ENCODE measurements at regions not wholly inside any gene's neighbourhood (a gene's known extent, or its start where the extent isn't known, plus 50 kb on each side); places are given as distances from the start of the nearest gene placed in this dataset.

- no peak for DNase-seq (ENCODE audit: low read depth in 4 of 6, low spot score in 6 of 6)
- Histone ChIP-seq H3K9me3 (ENCODE audit: control insufficient read depth, insufficient read depth, low read length) (no peaks in the 10 kb centered on the region), H3K27me3 (ENCODE audit: control insufficient read depth, insufficient read depth, low read length) (no peaks in the 10 kb centered on the region), H3K27ac (ENCODE audit: low read depth, low read length) (no peak overlapping the region), H3K4me1 (ENCODE audit: control insufficient read depth, insufficient read depth, low read length) (peaks cover 4% of the 10 kb centered on the region), H3K4me3 (ENCODE audit: low read depth, low read length) (no peak overlapping the region), H3K36me3 (ENCODE audit: control insufficient read depth, insufficient read depth, low read length) (no peaks in the 10 kb centered on the region)
- 76% methylated on average over 5 of the region's 5 CpGs for WGBS (ENCODE audit: insufficient coverage)
Observed at GRCh38 chr7:130996205-130996832, 262.3 kb upstream of the KLF14 start.

- WGBS (ENCODE audit: insufficient coverage), result 68% methylated on average over 5 of the region's 6 CpGs
- no peaks in the 10 kb centered on the region for H3K9me3 ChIP-seq (ENCODE audit: control insufficient read depth, insufficient read depth, low read length)
- H3K27me3 ChIP-seq (ENCODE audit: control insufficient read depth, insufficient read depth, low read length), result no peaks in the 10 kb centered on the region
- no peak overlapping the region for H3K4me3 ChIP-seq (ENCODE audit: low read depth, low read length)
- H3K4me1 ChIP-seq (ENCODE audit: control insufficient read depth, insufficient read depth, low read length), result peaks cover 4% of the 10 kb centered on the region
- H3K36me3 ChIP-seq (ENCODE audit: control insufficient read depth, insufficient read depth, low read length), result no peaks in the 10 kb centered on the region
- no peak for DNase-seq (ENCODE audit: low read depth in 4 of 6, low spot score in 6 of 6)
- no peak overlapping the region for H3K27ac ChIP-seq (ENCODE audit: low read depth, low read length)
Observed at GRCh38 chr7:130996833-130997231, 262.8 kb upstream of the KLF14 start.

DNA sequence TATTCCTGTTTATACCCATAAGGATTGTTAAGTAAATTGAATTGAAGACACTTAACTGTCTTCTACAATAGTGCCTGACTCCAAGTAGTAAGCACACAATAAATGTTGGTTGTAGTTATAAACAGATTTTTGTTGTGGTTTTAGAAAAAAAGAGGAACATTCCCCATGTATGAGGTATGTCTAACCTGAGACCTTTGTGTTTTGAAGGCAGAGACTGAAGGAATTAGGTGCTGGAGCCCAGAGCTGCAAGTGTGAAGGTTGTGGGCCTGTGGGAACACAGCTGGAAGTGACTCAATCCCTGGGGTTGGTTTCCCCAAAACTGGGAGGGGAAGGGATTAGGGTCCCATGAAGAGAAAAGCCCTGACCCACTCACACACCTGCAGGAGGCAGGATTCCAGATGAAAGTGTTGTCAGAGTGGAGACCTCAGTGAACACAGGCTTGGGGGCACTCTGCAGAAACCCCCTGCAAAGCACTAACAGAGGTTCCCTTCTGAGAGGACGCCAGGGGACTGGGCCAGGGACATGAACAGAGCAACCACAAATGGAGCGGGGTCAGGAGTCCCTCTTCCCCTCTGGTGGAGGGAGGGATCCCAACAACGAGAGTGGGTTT, 265.1 kb upstream of the KLF14 start:
- peaks cover 3% of the 10 kb centered on the region for H3K4me1 ChIP-seq (ENCODE audit: control insufficient read depth, insufficient read depth, low read length)
- 50% methylated on average over 1 of the region's 3 CpGs for WGBS (ENCODE audit: insufficient coverage)
- H3K27ac ChIP-seq (ENCODE audit: low read depth, low read length), result no peak overlapping the region
- no peaks in the 10 kb centered on the region for H3K36me3 ChIP-seq (ENCODE audit: control insufficient read depth, insufficient read depth, low read length)
- no peak overlapping the region for H3K4me3 ChIP-seq (ENCODE audit: low read depth, low read length)
- no peak for DNase-seq (ENCODE audit: low read depth in 4 of 6, low spot score in 6 of 6)
- no peaks in the 10 kb centered on the region for H3K9me3 ChIP-seq (ENCODE audit: control insufficient read depth, insufficient read depth, low read length)
- no peaks in the 10 kb centered on the region for H3K27me3 ChIP-seq (ENCODE audit: control insufficient read depth, insufficient read depth, low read length)

DNA sequence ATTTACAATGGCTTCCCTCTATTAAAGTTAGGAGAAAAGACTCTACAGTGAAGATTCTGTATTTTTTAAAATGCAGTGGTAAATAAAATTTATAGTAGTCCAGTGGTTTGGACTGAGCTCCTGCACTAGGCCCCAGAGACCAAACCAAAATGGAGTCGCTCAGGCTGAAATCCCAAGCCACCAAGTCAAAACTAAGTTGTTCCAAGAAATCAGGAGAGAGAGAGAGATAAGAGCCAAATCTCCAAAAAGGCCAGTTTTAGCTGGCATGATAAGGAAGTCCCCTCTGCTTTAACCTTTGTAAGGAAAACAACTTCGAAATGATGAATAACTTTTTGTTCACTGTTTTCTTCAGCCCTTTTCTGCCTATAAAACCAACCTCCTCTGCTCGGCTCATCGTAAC, 265.9 kb upstream of the KLF14 start:
- Histone ChIP-seq H3K27me3 (ENCODE audit: control insufficient read depth, insufficient read depth, low read length) (no peaks in the 10 kb centered on the region), H3K4me3 (ENCODE audit: low read depth, low read length) (no peak overlapping the region), H3K9me3 (ENCODE audit: control insufficient read depth, insufficient read depth, low read length) (no peaks in the 10 kb centered on the region), H3K27ac (ENCODE audit: low read depth, low read length) (no peak overlapping the region), H3K36me3 (ENCODE audit: control insufficient read depth, insufficient read depth, low read length) (no peaks in the 10 kb centered on the region), H3K4me1 (ENCODE audit: control insufficient read depth, insufficient read depth, low read length) (no peaks in the 10 kb centered on the region)
- no CpG with 5 or more reads among the region's 4 CpGs for WGBS (ENCODE audit: insufficient coverage)
- DNase-seq (ENCODE audit: low read depth in 4 of 6, low spot score in 6 of 6), result no peak

DNA sequence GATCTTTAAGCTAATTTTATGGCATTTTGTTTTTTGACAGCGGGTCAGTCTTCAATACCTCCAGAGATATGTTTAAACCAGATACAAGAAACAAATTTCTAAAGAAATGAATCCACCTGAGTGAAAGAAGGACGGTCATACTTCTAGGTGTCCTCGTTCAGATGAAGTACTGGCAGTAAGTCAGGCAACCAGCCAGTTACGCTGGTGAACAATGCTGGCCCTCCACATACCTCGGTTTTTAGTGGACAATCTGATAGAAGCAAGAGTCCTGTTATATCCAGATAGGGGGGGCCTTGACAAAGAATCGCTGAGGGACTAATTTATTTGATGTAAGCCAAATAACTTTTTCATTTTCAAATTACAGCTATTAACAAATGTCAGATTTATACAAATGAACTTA, 266.4 kb upstream of the KLF14 start:
- no peaks in the 10 kb centered on the region for H3K9me3 ChIP-seq (ENCODE audit: control insufficient read depth, insufficient read depth, low read length)
- no peak for DNase-seq (ENCODE audit: low read depth in 4 of 6, low spot score in 6 of 6)
- no peak overlapping the region for H3K4me3 ChIP-seq (ENCODE audit: low read depth, low read length)
- H3K4me1 ChIP-seq (ENCODE audit: control insufficient read depth, insufficient read depth, low read length), result no peaks in the 10 kb centered on the region
- 90% methylated on average over 2 of the region's 6 CpGs for WGBS (ENCODE audit: insufficient coverage)
- H3K36me3 ChIP-seq (ENCODE audit: control insufficient read depth, insufficient read depth, low read length), result no peaks in the 10 kb centered on the region
- no peaks in the 10 kb centered on the region for H3K27me3 ChIP-seq (ENCODE audit: control insufficient read depth, insufficient read depth, low read length)
- H3K27ac ChIP-seq (ENCODE audit: low read depth, low read length), result no peak overlapping the region

DNA sequence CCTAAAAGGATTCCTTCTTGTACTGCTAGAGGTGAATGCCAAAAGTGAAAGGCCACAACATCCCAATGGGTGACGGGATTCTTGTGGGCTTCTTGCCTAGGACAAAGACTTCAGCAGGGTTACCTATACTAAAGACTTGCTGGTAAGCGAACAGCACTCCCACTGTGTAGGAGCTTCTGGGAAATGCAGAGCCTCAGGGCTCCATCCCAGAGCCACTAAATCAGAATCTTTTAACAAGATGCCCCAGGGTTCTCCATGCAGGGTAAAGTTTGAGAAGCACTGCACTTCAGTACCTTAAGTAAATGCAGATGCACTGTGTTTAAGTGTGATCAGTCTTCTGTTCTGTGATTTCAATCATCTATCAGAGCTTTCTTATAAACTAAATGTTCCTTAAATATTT, 266.9 kb upstream of the KLF14 start:
- 100% methylated on average over 1 of the region's 2 CpGs for WGBS (ENCODE audit: insufficient coverage)
- Histone ChIP-seq H3K4me3 (ENCODE audit: low read depth, low read length) (no peak overlapping the region), H3K9me3 (ENCODE audit: control insufficient read depth, insufficient read depth, low read length) (no peaks in the 10 kb centered on the region), H3K4me1 (ENCODE audit: control insufficient read depth, insufficient read depth, low read length) (no peaks in the 10 kb centered on the region), H3K36me3 (ENCODE audit: control insufficient read depth, insufficient read depth, low read length) (no peaks in the 10 kb centered on the region), H3K27ac (ENCODE audit: low read depth, low read length) (no peak overlapping the region), H3K27me3 (ENCODE audit: control insufficient read depth, insufficient read depth, low read length) (no peaks in the 10 kb centered on the region)
- no peak for DNase-seq (ENCODE audit: low read depth in 4 of 6, low spot score in 6 of 6)

- Histone ChIP-seq H3K27ac (ENCODE audit: low read depth, low read length) (no peak overlapping the region), H3K36me3 (ENCODE audit: control insufficient read depth, insufficient read depth, low read length) (no peaks in the 10 kb centered on the region), H3K27me3 (ENCODE audit: control insufficient read depth, insufficient read depth, low read length) (no peaks in the 10 kb centered on the region), H3K9me3 (ENCODE audit: control insufficient read depth, insufficient read depth, low read length) (no peaks in the 10 kb centered on the region), H3K4me1 (ENCODE audit: control insufficient read depth, insufficient read depth, low read length) (peaks cover 1% of the 10 kb centered on the region), H3K4me3 (ENCODE audit: low read depth, low read length) (no peak overlapping the region)
- no CpG with 5 or more reads among the region's 1 CpG for WGBS (ENCODE audit: insufficient coverage)
- DNase-seq (ENCODE audit: low read depth in 4 of 6, low spot score in 6 of 6), result no peak
Observed at GRCh38 chr7:131002600-131002999, 268.6 kb upstream of the KLF14 start.

- DNase-seq (ENCODE audit: low read depth in 4 of 6, low spot score in 6 of 6), result no peak
- Histone ChIP-seq H3K9me3 (ENCODE audit: control insufficient read depth, insufficient read depth, low read length) (no peaks in the 10 kb centered on the region), H3K27me3 (ENCODE audit: control insufficient read depth, insufficient read depth, low read length) (no peaks in the 10 kb centered on the region), H3K27ac (ENCODE audit: low read depth, low read length) (no peak overlapping the region), H3K36me3 (ENCODE audit: control insufficient read depth, insufficient read depth, low read length) (no peaks in the 10 kb centered on the region), H3K4me3 (ENCODE audit: low read depth, low read length) (no peak overlapping the region), H3K4me1 (ENCODE audit: control insufficient read depth, insufficient read depth, low read length) (peaks cover 6% of the 10 kb centered on the region)
- 0% methylated on average over 1 of the region's 4 CpGs for WGBS (ENCODE audit: insufficient coverage)
Observed at GRCh38 chr7:131003634-131004033, 269.6 kb upstream of the KLF14 start.

DNA sequence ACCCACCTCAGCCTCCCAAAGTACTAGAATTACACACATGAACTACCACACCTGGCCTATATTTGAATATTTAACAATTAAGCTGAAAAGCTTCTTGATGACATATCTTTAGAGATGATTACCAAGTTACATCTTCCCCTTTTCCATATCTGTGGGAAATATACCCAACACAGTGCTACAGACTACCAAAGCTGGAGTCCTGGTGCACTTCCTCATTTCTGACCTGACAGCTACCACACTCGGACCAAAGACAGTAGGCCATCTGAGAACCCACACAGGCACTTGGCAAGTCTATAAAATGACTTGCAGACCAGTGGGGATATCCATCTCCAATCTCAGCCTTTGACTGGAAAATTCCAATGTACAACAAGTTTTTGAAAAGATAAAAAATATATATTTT, 270.4 kb upstream of the KLF14 start:
- WGBS (ENCODE audit: insufficient coverage), result no CpG with 5 or more reads among the region's 1 CpG
- peaks cover 6% of the 10 kb centered on the region for H3K4me1 ChIP-seq (ENCODE audit: control insufficient read depth, insufficient read depth, low read length)
- H3K36me3 ChIP-seq (ENCODE audit: control insufficient read depth, insufficient read depth, low read length), result no peaks in the 10 kb centered on the region
- no peak for DNase-seq (ENCODE audit: low read depth in 4 of 6, low spot score in 6 of 6)
- H3K9me3 ChIP-seq (ENCODE audit: control insufficient read depth, insufficient read depth, low read length), result no peaks in the 10 kb centered on the region
- H3K27ac ChIP-seq (ENCODE audit: low read depth, low read length), result no peak overlapping the region
- H3K27me3 ChIP-seq (ENCODE audit: control insufficient read depth, insufficient read depth, low read length), result no peaks in the 10 kb centered on the region
- H3K4me3 ChIP-seq (ENCODE audit: low read depth, low read length), result no peak overlapping the region

All from spinal cord (tissue), 9 donors.